GM12873 (cell line): ENCODE measurements at regions not wholly inside any gene's neighbourhood (a gene's known extent, or its start where the extent isn't known, plus 50 kb on each side); places are given as distances from the start of the nearest gene placed in this dataset.

Experiments
- TF ChIP-seq, protein P1 (sequence below): IDR thresholded peaks from 2 replicates; pipeline ENCODE4 v1.5.1; 2012; ENCODE audit warnings: low read depth, mild to moderate bottlenecking, moderate library complexity, low read length, control low read depth; ENCODE audit not compliant: insufficient read depth; ENCODE audit errors: missing control alignments

GRCh38 chr1:218872928-218873327, 300.8 kb upstream of the LYPLAL1 start:
- TF ChIP-seq, protein P1, sequence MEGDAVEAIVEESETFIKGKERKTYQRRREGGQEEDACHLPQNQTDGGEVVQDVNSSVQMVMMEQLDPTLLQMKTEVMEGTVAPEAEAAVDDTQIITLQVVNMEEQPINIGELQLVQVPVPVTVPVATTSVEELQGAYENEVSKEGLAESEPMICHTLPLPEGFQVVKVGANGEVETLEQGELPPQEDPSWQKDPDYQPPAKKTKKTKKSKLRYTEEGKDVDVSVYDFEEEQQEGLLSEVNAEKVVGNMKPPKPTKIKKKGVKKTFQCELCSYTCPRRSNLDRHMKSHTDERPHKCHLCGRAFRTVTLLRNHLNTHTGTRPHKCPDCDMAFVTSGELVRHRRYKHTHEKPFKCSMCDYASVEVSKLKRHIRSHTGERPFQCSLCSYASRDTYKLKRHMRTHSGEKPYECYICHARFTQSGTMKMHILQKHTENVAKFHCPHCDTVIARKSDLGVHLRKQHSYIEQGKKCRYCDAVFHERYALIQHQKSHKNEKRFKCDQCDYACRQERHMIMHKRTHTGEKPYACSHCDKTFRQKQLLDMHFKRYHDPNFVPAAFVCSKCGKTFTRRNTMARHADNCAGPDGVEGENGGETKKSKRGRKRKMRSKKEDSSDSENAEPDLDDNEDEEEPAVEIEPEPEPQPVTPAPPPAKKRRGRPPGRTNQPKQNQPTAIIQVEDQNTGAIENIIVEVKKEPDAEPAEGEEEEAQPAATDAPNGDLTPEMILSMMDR = no peak

DNA sequence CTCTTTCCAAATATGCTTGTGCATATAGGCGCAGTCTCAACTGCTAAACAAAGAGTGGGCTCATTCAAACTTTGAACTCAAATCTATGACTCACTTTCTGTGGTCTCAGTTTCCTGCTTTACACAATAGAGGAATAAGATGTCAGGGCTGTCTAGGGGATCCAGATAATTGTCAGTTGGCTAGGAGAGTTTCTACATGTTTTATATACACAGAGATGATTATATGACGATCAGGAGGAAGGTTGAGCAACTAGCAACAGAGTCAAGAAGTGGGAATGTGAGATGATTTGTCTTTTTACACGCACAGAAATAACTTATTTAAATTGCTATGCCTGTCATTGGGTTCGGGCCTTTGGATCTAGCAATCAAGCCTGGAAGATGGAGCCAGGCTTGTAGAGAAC, 299.4 kb upstream of the LYPLAL1 start:
- TF ChIP-seq, protein P1 = no peak

GRCh38 chr1:218874801-218875400, 298.8 kb upstream of the LYPLAL1 start:
- TF ChIP-seq, protein P1 = no peak

GRCh38 chr1:218878369-218878768, 295.3 kb upstream of the LYPLAL1 start:
- TF ChIP-seq, protein P1 = no peak

- TF ChIP-seq, protein P1 = no peak
Observed at GRCh38 chr1:218880484-218881060, 293.1 kb upstream of the LYPLAL1 start.

DNA sequence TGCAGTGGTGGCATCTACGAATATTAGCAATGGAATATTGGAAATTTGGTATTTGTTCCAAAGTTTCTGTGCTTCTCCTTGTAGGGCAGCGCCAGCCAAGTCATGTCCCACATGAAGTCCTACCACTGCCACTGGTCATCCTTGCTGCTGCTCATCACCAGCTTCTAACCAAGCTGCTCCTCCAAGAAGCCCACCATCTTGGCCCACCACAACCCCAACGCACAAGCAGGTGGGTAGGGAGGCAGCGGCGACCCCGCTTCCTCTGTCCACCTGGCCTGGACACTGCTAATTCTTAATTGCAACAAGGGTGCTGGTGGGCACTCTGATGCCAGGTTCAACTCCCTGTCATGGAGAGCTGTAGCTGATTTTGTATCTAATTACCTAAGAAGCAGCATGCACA, 291.2 kb upstream of the LYPLAL1 start:
- TF ChIP-seq, protein P1 = no peak

GRCh38 chr1:218886101-218886871, 287.4 kb upstream of the LYPLAL1 start:
- TF ChIP-seq, protein P1 = no peak
